ENCODE measurements at regions not wholly inside any gene's neighbourhood (a gene's known extent, or its start where the extent isn't known, plus 50 kb on each side); places are given as distances from the start of the nearest gene placed in this dataset.

- H3K18ac ChIP-seq (ENCODE audit: extremely low read depth, low read length), result no peak overlapping the region
- H3K4me1 ChIP-seq (replicated peaks in 1 of 4; ENCODE audit: control insufficient read depth in 3 of 4, insufficient read depth in 4 of 4, low read length in 3 of 4), result no peaks in the 10 kb centered on the region
- H3K4me2 ChIP-seq (ENCODE audit: insufficient read depth in 1 of 2, low read depth in 2 of 2, low read length in 2 of 2), result no peak overlapping the region
- peaks cover 2% of the 10 kb centered on the region in 2 experiments for H4K20me1 ChIP-seq (replicated peaks in 1 of 2; ENCODE audit: control insufficient read depth in 1 of 2, insufficient read depth in 2 of 2, low read length in 2 of 2)
- FAIRE-seq, result no peak
- peaks cover 3% of the 10 kb centered on the region; the same call in 1 of the 2 replicates for H3K23me2 ChIP-seq (ENCODE audit: low read depth, low read length)
- no peak overlapping the region for H3K4ac ChIP-seq (replicated peaks; ENCODE audit: insufficient read length, low read depth, low read length)
- WGBS, 2 experiments (ENCODE audit: extremely low coverage in 1 of 2, insufficient coverage in 1 of 2, insufficient read length in 1 of 2, insufficient replicate concordance in 2 of 2, low coverage in 1 of 2, low lambda C conversion rate in 2 of 2, missing lambda C conversion rate in 1 of 2), result 86% methylated on average over 4 of the region's 4 CpGs; no CpG with 5 or more reads in 1 of the 2 experiments
- H3K79me1 ChIP-seq (ENCODE audit: low read depth, low read length), result no peaks in the 10 kb centered on the region
- ChIA-PET POLR2A (ENCODE audit: partially characterized antibody) (no interaction called here), CTCF (ENCODE audit: partially characterized antibody) (no interaction called here)
- no peak overlapping the region for H2BK120ac ChIP-seq (replicated peaks; ENCODE audit: low read depth, low read length)
- H3K9ac ChIP-seq (replicated peaks in 1 of 4; ENCODE audit: extremely low read depth in 1 of 4, low read depth in 3 of 4, low read length in 3 of 4), result no peak overlapping the region
- H4K91ac ChIP-seq (replicated peaks; ENCODE audit: insufficient read length, low read length), result no peak overlapping the region
- no peak overlapping the region for H3K23ac ChIP-seq (ENCODE audit: insufficient read length)
- no peaks in the 10 kb centered on the region for H3K36me3 ChIP-seq (ENCODE audit: control insufficient read depth in 2 of 4, insufficient read depth in 4 of 4, low read length in 3 of 4)
- H2BK12ac ChIP-seq (ENCODE audit: low read depth, low read length), result no peak overlapping the region
- H2AFZ ChIP-seq (ENCODE audit: low read length), result no peak overlapping the region
- H3K4me3 ChIP-seq (ENCODE audit: extremely low read depth in 1 of 4, insufficient read depth in 2 of 4, low read depth in 3 of 4, low read length in 4 of 4), result no peak overlapping the region
- H2AK5ac ChIP-seq (ENCODE audit: low read depth, low read length), result no peak overlapping the region
- no peak overlapping the region for H2BK15ac ChIP-seq (ENCODE audit: low read length)
- H3K56ac ChIP-seq (replicated peaks; ENCODE audit: insufficient read length, low read depth, low read length), result no peak overlapping the region
- H3K79me2 ChIP-seq (ENCODE audit: control insufficient read depth in 1 of 2, insufficient read depth in 2 of 2, low read length in 2 of 2), result no peaks in the 10 kb centered on the region
- no peaks in the 10 kb centered on the region for H3K9me3 ChIP-seq (ENCODE audit: insufficient read depth in 2 of 2, low read depth in 1 of 2, low read length in 1 of 2)
- no peak overlapping the region for H4K8ac ChIP-seq (ENCODE audit: extremely low read depth, insufficient read depth, low read length)
- peaks cover under 1 to 5% (median 4%) of the 10 kb centered on the region in 4 experiments; a peak in 5 of 7 replicates for H3K27me3 ChIP-seq (replicated peaks in 1 of 4; ENCODE audit: control insufficient read depth in 3 of 4, extremely low read depth in 1 of 4, insufficient read depth in 3 of 4, low read length in 3 of 4)
- H2BK5ac ChIP-seq (ENCODE audit: low read depth, low read length), result no peak overlapping the region
- no peak overlapping the region for H3K27ac ChIP-seq (ENCODE audit: low read depth, low read length)
- no peak overlapping the region for H2BK20ac ChIP-seq (ENCODE audit: low read length)
- H3K14ac ChIP-seq (ENCODE audit: insufficient read length), result no peak overlapping the region
- H4K5ac ChIP-seq (ENCODE audit: insufficient read length, low read depth, low read length), result no peak overlapping the region
- DNase-seq (ENCODE audit: low read depth in 1 of 2, low spot score in 2 of 2), result no peak
- TF ChIP-seq CEBPB (IDR thresholded peaks at IDR 0.05; ENCODE audit: low read depth, low read length), result no peak
- TF ChIP-seq ZNF274 (IDR thresholded peaks at IDR 0.05; ENCODE audit: borderline replicate concordance, extremely low read depth, low read length), result no peak
- no peak for TF ChIP-seq SP2 (IDR thresholded peaks at IDR 0.05; ENCODE audit: low read length)
- no peak for TF ChIP-seq RXRA (IDR thresholded peaks at IDR 0.05; ENCODE audit: insufficient read depth, low read depth, low read length)
- no peak for TF ChIP-seq POLR2AphosphoS5 (IDR thresholded peaks at IDR 0.05; ENCODE audit: low read depth, low read length)
- TF ChIP-seq KDM1A (IDR thresholded peaks at IDR 0.05; ENCODE audit: borderline replicate concordance, low read length), result no peak
- TF ChIP-seq RAD21 (IDR thresholded peaks at IDR 0.05 in 1 of 2, conservative IDR thresholded peaks at IDR 0.05 in 1 of 2; ENCODE audit: low read depth in 2 of 2, low read length in 2 of 2), result no peak
- TF ChIP-seq CHD2 (IDR thresholded peaks at IDR 0.05; ENCODE audit: low read length), result no peak
- no peak for TF ChIP-seq TEAD4 (IDR thresholded peaks at IDR 0.05; ENCODE audit: low read depth, low read length)
- TF ChIP-seq CBX8 (IDR thresholded peaks at IDR 0.05; ENCODE audit: borderline replicate concordance, low read depth, low read length), result no peak
- TF ChIP-seq SP1 (IDR thresholded peaks at IDR 0.05; ENCODE audit: low read depth, low read length), result no peak
- no peak for TF ChIP-seq FOSL1 (IDR thresholded peaks at IDR 0.05; ENCODE audit: insufficient read depth, low read depth, low read length)
- TF ChIP-seq, protein P1, sequence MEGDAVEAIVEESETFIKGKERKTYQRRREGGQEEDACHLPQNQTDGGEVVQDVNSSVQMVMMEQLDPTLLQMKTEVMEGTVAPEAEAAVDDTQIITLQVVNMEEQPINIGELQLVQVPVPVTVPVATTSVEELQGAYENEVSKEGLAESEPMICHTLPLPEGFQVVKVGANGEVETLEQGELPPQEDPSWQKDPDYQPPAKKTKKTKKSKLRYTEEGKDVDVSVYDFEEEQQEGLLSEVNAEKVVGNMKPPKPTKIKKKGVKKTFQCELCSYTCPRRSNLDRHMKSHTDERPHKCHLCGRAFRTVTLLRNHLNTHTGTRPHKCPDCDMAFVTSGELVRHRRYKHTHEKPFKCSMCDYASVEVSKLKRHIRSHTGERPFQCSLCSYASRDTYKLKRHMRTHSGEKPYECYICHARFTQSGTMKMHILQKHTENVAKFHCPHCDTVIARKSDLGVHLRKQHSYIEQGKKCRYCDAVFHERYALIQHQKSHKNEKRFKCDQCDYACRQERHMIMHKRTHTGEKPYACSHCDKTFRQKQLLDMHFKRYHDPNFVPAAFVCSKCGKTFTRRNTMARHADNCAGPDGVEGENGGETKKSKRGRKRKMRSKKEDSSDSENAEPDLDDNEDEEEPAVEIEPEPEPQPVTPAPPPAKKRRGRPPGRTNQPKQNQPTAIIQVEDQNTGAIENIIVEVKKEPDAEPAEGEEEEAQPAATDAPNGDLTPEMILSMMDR (IDR thresholded peaks at IDR 0.05; ENCODE audit: control extremely low read depth in 1 of 3, insufficient read depth in 1 of 3, low read depth in 1 of 3, low read length in 3 of 3), result no peak
These were observed 127.6 kb upstream of the GSC start for GRCh38 chr14:94897561-94897960.

Data from H1 (cell line).